GM10266 (cell line): ENCODE measurements at regions not wholly inside any gene's neighbourhood (a gene's known extent, or its start where the extent isn't known, plus 50 kb on each side); places are given as distances from the start of the nearest gene placed in this dataset.
"Not testable (repeated sequence)": the region's sequence is repeated elsewhere in the genome, so short reads cannot be mapped to it uniquely, and the experiment has no call there.

ENCODE experiments used
- DNase-seq: peaks from one replicate; pipeline ENCODE4 v3.0.0; 2012; ENCODE audit errors: extremely low spot score
- CTCF ChIP-seq: IDR thresholded peaks from 2 replicates; pipeline ENCODE4 v1.5.1; 2012; ENCODE audit warnings: mild to moderate bottlenecking, low read depth; ENCODE audit not compliant: control insufficient read depth, insufficient read depth; ENCODE audit errors: missing control alignments

- TF ChIP-seq CTCF = no peak
- no peak for DNase-seq
These were observed 264.0 kb upstream of the CRBN start for GRCh38 chr3:3443482-3443881.

GRCh38 chr3:3433711-3434110 is 254.2 kb upstream of the CRBN start:
- DNase-seq = no peak
- TF ChIP-seq CTCF = no peak

- DNase-seq = no peak
- no peak for TF ChIP-seq CTCF
These were observed 250.3 kb upstream of the CRBN start for GRCh38 chr3:3429841-3430240.

GRCh38 chr3:3407707-3408106 is 228.2 kb upstream of the CRBN start:
- not testable (repeated sequence) for DNase-seq

GRCh38 chr3:3405131-3405530 is 225.6 kb upstream of the CRBN start:
- no peak for TF ChIP-seq CTCF
- DNase-seq = no peak

- DNase-seq = no peak
- no peak for TF ChIP-seq CTCF
These were observed 224.2 kb upstream of the CRBN start for GRCh38 chr3:3403700-3404099.

GRCh38 chr3:3392946-3393345 is 213.5 kb upstream of the CRBN start:
- no peak for TF ChIP-seq CTCF

GRCh38 chr3:3383461-3383860 is 204.0 kb upstream of the CRBN start:
- TF ChIP-seq CTCF = no peak
- no peak for DNase-seq

More at GRCh38 chr3:3392946-3393345, 213.5 kb upstream of the CRBN start:
- no peak for DNase-seq
